GM11168 (cell line): ENCODE measurements at regions not wholly inside any gene's neighbourhood (a gene's known extent, or its start where the extent isn't known, plus 50 kb on each side); places are given as distances from the start of the nearest gene placed in this dataset.

ENCODE experiments used
- in situ Hi-C: fragments of 300-500 bp; cut with MboI; formaldehyde crosslinking; loops from one replicate; pipeline ENCODE4 v1.12.0; 2022; ENCODE audit warnings: low sequenced_read_pairs; ENCODE audit not compliant: unreplicated experiment

DNA sequence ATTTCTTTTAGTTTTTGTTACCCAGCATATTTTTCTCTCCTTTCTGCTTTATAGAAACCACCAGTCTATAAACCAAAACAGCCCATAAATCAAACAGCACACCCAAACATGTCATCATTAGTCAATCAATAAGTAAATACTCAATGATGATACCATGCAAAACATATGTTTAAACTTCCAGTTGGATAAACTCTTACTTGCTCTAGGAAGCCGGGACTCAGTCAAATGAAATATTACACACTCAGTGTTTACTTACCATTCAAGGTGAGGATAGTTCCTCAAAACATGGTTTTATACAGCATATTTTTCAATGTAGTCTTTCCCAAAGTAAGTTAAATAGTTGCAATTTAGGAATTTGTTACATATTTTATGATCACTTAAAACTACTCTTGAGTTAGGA is 343.6 kb upstream of the NXPH2 start:
- in situ Hi-C loops, result no loop called here

DNA sequence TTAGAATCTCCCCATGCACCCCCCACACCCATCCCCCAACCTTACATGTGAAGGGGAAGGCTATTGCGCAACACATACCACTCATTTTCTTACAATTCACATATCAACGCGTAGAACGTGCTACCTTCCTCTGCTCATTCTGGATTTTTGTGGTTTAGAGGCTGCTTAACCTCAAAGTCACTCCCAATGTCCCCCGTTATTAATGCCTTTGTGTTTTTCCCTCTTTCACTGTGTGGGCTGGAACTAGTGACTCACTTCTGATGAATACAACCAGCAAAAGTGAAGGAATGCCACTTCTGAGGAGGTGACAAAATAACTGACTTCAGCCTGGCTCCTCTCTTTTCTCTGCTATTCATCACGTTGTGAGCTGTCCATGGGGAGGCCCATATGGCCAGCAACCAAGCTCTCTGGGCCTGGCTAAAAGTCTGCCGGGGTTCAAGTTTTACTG is 342.5 kb upstream of the NXPH2 start:
- in situ Hi-C loops, result no loop called here

DNA sequence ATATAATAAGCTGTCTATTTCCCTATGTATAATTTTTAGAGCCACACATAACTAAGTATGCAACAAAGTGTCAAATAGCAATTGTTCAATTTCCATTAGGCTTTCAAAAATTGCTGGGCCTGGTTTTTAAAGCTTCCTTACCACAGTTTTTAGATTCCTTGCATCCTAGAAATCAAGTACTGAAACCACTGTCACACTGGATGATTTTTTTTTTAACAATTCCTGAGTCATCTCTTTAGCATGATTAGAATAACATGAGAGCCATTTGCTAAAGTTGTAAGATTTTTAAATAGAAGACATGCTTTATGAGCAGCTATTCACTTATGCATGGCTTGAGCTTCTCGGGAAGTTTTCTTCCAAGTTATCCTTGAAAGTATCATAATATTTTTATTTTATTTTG is 319.5 kb upstream of the NXPH2 start:
- in situ Hi-C loops, result no loop called here

DNA sequence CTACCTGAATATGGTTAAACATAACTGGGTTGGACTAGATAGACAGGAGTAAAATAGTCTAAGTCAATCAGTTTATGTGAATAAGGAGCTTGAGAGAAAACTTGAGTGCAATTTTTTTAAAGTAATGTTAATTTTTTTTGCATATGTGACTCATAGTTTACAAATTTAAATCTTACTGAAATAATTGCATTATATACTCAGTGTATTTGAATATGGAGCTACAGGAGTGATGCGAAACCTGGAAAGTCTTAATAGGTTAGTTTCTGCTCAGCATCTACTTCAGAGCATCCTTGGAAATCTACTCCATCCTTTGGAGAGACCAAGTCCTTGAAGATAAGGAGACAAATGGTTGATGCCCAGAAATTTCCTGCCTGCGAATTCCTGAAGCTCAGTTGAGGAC is 318.8 kb upstream of the NXPH2 start:
- in situ Hi-C loops, result no loop called here

DNA sequence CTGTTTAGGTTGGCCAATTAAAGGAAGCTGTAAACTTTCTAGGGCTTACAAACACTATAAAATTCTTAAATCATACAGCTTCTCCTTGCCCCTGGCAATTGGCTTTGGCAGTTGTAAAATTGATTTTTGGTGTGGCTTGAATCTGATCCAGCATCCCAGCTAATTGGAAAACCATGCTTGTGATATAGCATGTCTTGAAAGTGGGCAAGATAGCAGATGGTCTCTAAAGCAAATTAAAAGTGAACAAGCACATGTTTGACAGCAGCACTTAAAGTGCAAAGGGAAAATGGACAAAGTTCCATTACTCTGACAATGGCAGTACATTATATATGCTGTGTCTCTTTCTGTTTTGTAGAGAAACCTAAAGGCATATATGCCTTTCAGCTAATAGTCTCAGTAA is 302.9 kb upstream of the NXPH2 start:
- in situ Hi-C loops, result no loop called here

DNA sequence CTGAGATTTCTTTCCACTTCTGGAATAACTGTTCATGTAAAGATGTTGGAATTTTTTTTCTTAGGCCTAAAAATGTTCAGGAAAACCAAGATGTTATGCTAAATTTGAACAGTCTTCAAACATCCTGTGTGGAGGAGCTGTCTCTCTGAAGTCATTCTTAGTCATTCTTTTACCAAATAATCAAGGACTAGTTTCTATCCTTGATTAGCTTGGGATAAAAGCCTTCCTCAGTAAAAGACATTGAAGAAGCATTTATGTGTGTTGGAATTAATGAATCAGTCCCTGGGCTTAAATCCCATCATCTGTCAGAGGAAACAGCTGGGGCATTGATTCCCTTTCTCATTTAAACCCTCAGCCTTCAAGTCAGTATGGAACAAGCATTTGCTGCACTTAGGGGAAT is 300.1 kb upstream of the NXPH2 start:
- in situ Hi-C loops, result no loop called here

DNA sequence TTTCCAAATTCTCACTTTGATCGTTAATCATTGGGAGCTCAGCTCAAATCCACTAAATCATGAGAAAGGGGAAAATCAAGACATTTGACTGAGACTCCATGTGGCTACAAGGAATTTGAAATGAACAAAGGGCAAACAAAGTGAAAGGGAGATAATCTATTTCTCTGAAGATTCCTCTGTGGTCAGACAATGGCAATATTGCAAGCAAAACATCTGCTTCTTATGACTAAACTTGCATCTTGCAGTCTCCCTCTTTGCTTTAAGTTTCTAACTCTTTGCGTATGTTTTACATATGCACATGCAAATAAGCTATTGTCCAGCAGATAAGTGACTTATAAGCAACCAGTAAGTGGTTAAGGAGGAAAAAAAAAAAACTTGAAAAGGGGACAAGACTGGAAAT is 299.1 kb upstream of the NXPH2 start:
- in situ Hi-C loops, result no loop called here

DNA sequence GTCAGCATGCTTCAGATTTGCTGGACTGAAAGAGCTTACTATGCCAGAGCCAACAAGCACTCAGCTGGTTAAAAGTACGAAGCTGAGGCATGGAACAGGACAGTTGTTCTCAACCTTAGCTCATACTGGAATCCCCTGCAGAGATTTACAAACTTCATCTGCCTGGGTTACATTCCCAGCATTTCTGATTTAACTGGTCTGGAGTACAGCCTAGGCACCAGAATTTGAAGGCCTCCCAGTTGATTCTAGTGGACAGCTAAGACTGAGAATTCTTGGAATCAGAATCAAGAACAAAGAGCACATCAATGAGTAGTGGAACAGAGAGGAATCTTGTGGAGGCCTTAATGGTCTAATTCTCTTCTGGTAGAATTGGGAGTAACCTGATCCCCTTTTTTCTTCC is 298.2 kb upstream of the NXPH2 start:
- in situ Hi-C loops, result no loop called here

DNA sequence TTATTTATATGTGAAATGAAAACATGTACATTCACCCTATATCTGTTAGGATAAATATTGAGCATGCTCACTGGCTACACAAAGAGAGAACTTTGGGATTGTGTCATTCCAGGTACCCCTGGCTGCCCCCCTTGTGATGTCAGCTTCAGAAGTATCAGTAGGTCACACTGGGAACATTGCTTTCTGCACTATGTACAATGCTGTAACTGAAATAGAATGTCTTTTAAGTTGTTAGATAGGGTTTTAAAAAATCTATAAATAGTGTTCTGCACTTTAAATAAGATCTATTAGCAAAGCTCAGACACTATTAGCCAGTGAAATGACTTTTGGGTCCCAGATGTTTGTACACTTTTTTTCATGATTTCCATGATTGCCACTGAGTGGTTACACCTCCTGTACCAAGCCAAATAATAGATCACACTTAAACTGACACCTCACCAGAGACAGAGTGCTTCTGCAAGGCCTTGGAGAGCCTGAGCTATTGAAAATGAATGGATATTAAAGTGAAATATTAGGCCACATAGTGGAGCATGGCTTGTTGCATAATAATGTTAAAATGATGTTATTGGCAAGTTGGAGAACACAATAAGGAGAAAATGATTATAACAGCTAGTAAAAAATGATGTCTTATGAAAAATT is 297.0 kb upstream of the NXPH2 start:
- in situ Hi-C loops, result no loop called here

DNA sequence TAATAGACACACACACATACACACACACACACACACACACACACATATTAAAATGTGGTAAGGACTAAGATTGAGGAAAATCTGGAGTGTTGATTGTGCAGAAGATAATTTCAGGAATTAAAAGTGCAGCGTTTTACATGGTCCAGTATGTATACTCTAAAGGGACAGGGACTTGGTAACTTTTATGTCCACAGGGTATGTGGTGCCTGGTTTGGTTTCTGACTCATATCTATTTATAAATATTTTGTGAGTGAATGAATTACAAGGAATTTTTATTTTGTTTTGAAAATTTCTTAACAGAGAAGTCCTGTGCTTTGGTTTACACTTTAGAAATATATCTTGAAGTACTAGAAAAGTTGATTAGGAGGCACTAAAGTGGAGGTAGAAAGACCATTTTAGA is 287.7 kb upstream of the NXPH2 start:
- in situ Hi-C loops, result no loop called here

DNA sequence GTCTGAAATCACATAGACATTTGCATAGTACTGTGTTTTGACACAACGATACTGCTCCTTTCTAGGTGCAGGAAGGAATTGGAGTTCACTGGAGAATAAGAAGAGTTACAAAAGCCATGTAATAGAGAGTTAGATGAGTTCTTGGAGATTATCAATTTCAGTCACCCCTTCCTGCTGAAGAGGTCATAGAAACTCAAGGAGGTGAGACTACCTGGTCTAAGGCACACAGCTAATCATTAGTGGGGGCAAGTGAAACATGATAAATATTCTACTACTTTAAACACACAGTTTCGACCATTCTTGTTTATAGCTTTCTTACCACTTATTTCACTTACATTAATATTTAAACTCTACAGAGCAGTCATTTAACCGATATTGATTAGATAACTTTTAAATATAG is 286.9 kb upstream of the NXPH2 start:
- in situ Hi-C loops, result no loop called here

DNA sequence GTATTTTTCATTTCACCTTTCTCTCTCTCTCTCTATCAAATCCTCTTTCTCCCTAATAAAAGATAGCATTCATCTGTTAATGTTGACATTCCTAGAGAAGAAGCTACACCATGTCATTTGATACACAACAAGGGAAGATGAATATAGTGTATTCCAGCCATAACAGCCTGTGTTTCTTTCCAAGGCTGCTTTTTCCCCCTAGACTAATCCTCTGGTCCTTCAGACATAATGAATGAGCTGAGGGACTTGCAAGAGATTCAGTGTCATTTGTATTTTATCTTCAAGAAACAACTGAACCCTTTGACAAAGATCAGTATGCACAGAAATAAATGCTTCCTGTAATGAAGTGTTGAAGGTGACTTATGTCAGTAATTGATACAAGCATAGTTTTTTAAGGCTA is 284.0 kb upstream of the NXPH2 start:
- in situ Hi-C loops, result no loop called here

DNA sequence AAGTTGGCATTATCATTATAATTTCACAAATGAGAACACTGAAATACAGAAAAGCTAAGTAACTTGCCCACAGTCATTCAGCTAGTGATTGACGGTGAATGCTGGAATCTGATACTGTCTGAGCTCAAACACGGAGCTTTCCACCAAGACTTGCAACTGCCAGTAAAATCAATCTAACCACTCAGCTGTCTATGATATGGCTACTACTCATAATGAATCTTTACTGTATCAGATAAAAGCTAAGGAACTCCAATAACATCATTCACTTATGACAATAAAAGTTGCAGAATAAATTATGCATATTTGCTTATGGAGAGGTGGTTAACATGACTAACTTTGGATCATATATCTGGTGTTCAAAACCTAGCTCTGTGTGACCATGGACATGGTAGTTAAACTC is 279.4 kb upstream of the NXPH2 start:
- in situ Hi-C loops, result no loop called here

DNA sequence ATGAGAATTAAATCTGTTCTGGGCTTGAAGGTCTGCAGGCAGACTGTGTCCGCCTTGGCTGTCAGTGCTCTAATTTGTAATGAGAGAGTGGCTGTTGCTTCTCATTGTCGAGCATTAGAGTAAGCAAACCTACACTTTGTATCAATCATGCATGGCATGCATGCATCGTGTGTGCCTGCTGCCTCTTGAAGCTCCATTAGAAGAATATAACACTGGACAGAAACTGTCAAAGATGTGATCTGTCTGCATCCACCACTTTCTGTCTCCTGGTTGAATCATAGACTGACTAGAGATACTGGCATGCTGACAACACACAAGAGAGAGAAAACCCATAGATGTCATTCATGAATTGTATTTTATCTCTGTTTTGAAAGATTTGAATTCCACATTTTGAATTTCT is 275.0 kb upstream of the NXPH2 start:
- in situ Hi-C loops, result no loop called here

DNA sequence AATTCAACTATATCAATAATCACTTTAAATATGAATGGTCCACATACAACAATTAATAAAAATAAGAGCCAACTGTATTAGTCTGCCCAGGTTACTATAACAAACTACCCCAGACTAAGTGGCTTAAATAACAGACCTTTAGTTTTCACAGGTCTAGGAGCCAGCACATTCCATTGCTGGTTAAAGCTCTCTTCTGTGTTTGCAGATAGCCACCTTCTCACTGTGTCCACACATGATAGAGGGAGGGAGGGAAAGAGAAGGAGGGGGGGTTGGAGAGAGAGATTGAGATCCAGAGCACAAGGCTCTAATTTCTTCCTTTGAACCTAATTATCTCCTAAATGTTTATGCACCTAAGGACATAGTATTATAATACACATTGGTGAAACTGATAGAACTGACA is 267.8 kb upstream of the NXPH2 start:
- in situ Hi-C loops, result no loop called here

DNA sequence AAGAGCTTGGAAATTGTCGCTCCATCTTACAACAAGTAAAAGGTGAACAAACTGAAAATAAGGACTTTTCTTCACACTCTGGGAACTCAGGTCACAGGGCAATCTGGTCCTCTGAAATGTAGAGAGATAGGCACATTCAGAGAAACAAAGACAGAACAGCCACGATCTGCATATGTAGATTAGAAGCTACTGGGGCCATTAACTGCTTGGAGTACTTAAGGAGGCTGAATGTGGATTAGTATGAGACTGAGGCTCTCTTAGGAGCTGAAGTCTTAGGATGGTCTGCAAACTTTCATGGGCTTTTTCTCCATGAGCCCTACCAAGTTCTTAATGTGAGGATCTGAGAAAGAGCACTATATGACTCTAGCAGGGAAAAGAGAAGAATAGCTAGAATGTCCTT is 265.3 kb upstream of the NXPH2 start:
- in situ Hi-C loops, result no loop called here

DNA sequence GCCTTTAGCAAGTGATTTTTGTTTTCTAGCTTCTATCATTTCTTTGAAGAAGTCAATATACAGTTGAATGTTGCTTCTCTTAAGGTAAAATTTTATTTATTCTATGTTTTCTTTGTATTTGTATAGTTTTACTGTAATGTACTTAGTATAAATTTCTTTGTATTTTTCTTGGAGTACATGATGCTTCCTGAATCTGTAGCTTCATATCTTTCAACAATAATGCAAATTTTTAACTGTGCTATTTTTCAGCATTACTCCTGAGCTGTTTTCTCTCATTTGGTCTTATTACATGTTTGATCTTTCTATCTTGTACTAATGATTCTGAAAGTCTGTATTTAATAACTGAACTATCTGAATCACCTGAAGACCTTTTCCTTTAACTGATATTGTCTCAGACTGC is 253.9 kb upstream of the NXPH2 start:
- in situ Hi-C loops, result no loop called here

DNA sequence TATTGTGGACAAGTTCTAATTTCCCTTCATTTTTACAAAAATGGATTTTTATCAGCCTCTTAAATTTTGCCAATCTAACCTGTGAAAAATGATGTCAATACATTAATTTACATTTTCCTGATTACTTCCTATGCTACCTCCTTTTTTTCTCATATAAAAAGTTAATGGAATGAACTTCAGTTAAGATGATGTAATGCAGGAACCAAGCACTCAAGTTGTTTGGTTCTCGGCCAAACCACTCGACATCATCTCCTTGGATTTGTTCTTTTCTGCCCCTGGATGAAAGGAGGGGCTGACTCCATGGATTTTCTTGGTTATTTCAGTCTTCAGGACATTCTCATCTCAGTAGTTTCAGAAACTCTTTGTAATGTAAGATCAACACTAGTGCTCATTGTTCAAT is 253.1 kb upstream of the NXPH2 start:
- in situ Hi-C loops, result no loop called here

DNA sequence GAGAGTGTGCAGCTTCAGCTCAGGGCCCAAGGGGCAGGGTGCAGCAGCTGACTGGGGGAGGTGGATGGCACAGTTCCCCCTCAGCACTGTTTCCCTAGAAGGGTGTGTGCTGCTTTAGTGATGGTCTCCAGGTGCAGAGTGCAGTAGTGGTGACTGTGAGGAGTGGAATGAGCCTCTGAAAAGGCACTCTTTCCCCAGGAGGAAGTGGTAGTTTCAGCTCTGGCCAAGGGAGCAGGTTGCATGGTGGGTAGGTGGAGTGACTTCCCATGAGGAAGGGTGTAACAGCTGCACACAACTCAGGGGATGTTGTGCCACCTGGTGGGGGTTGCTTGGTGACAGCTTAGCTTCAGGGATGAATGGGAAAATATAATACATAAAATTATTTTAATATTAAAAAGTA is 251.5 kb upstream of the NXPH2 start:
- in situ Hi-C loops, result no loop called here

DNA sequence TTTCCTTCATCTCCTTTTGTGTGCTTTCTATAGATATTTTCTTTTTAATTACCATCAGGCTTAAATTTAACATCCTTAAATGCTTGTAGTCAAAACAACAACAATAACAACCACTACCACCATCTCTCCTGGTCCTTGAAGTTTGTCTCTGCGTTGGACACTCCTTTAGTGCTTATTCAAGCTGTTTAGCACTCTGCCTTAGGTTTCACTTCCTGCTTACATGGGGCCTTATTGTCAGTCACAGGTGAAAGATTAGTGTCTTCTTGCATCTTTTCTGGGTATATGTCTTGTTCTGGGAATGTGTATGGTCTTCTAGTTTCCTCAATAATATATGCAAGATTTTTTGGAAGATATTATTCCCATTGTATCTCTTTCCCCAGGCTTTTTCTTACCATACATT is 240.1 kb upstream of the NXPH2 start:
- in situ Hi-C loops, result loop anchor here (25.0 kb wide), 1 partner anchor 1108 kb away; no protein-coding TSS in a partner anchor

DNA sequence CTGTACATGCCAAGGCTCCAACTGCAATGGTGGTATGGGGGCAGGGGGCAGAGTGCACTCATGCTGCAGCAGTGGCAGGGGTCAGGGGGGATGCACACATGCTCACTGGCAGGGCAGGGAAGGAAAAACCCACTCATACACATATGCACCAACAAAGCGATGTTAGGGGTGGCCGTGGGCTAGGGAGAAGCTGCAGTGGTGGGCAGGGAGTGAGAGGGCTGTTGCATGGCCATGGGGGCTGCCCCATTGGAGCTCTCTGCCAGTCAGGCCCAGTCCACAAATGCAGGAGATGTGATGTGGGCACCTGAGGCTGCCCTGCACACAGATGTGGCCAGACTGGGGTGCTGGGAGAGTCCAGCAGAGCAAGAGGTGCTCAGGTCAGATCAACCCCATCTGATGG is 238.1 kb upstream of the NXPH2 start:
- in situ Hi-C loops, result loop anchor here (25.0 kb wide), 1 partner anchor 1106 kb away; no protein-coding TSS in a partner anchor

DNA sequence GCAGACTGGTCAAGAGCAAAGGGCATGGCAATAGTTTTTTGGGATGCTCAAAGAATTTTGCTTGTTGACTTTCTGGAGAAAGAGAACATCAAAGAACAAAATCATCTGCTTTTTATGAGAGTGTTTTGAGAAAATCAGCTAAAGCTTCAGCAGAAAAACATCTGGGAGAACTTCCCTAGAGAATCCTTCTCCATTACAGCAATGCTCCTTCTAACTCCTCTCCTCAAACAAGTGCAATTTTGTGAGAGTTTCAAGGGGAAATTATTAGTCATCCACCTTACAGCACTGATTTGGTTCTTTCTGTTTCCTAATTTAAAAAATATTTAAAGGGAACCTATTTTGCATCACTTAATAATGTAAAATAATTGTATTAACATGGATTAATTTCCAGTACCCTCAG is 226.9 kb upstream of the NXPH2 start:
- in situ Hi-C loops, result loop anchor here (25.0 kb wide), 1 partner anchor 1095 kb away; no protein-coding TSS in a partner anchor
